ENCODE measurements at regions not wholly inside any gene's neighbourhood (a gene's known extent, or its start where the extent isn't known, plus 50 kb on each side); places are given as distances from the start of the nearest gene placed in this dataset.

GRCh38 chr5:5929291-5930020, 448.9 kb downstream of the MED10 start:
- H3K4me1 ChIP-seq = no peaks in the 10 kb centered on the region
- no peaks in the 10 kb centered on the region for H3K9me3 ChIP-seq
- H3K27me3 ChIP-seq = peaks cover 0 to 4% (median 0%) of the 10 kb centered on the region in 9 donors
- no peak overlapping the region for H3K27ac ChIP-seq
- intact Hi-C loops (cut with DNase I) = no loop called here
- no peak overlapping the region for H3K4me3 ChIP-seq
- no peak for DNase-seq
- no peaks in the 10 kb centered on the region for H3K36me3 ChIP-seq
- ATAC-seq = no peak
- 53 to 57% (median 55%) methylated on average over 7 of the region's 7 CpGs for WGBS, 4 donors
- no peak for TF ChIP-seq POLR2A (IDR thresholded peaks at IDR 0.05)

GRCh38 chr5:5925191-5925590, 453.2 kb downstream of the MED10 start:
- TF ChIP-seq CTCF (IDR thresholded peaks at IDR 0.05) = no peak
- no peak for TF ChIP-seq POLR2A (IDR thresholded peaks at IDR 0.05)
- H3K4me3 ChIP-seq = no peak overlapping the region
- ATAC-seq (no peak), DNase-seq (no peak)
- no peaks in the 10 kb centered on the region for H3K4me1 ChIP-seq
- H3K27ac ChIP-seq = no peak overlapping the region
- H3K27me3 ChIP-seq = peaks cover 0 to 4% (median 0%) of the 10 kb centered on the region in 9 donors
- no peaks in the 10 kb centered on the region for H3K9me3 ChIP-seq
- intact Hi-C loops (cut with DNase I) = no loop called here
- 80 to 88% (median 84%) methylated on average over 7 of the region's 7 CpGs for WGBS, 4 donors
- H3K36me3 ChIP-seq = no peaks in the 10 kb centered on the region

GRCh38 chr5:5919411-5919810, 458.9 kb downstream of the MED10 start:
- Histone ChIP-seq H3K4me3 (no peak overlapping the region), H3K9me3 (no peaks in the 10 kb centered on the region), H3K27ac (no peak overlapping the region), H3K4me1 (no peaks in the 10 kb centered on the region), H3K27me3 (no peaks in the 10 kb centered on the region), H3K36me3 (no peaks in the 10 kb centered on the region)
- TF ChIP-seq POLR2A (IDR thresholded peaks at IDR 0.05) (no peak), CTCF (IDR thresholded peaks at IDR 0.05) (no peak)
- DNase-seq (no peak), ATAC-seq (no peak)
- 52 to 60% (median 58%) methylated on average over 2 of the region's 2 CpGs for WGBS, 4 donors
- intact Hi-C loops (cut with DNase I) = no loop called here

- 75 to 79% (median 76%) methylated on average over 3 of the region's 3 CpGs for WGBS, 4 donors
- no peak for DNase-seq
- TF ChIP-seq POLR2A (IDR thresholded peaks at IDR 0.05) = no peak
- TF ChIP-seq CTCF (IDR thresholded peaks at IDR 0.05) = no peak
These were observed 471.6 kb downstream of the MED10 start for GRCh38 chr5:5906778-5907177.

GRCh38 chr5:5905186-5905585, 473.2 kb downstream of the MED10 start:
- ATAC-seq (no peak), DNase-seq (no peak)
- H3K36me3 ChIP-seq = no peaks in the 10 kb centered on the region
- H3K27ac ChIP-seq = no peak overlapping the region
- TF ChIP-seq CTCF (IDR thresholded peaks at IDR 0.05) = no peak
- no peak for TF ChIP-seq POLR2A (IDR thresholded peaks at IDR 0.05)
- WGBS, 4 donors = 52 to 77% (median 64%) methylated on average over 2 of the region's 2 CpGs
- H3K4me1 ChIP-seq = no peaks in the 10 kb centered on the region
- no peak overlapping the region for H3K4me3 ChIP-seq
- no peaks in the 10 kb centered on the region for H3K9me3 ChIP-seq
- intact Hi-C loops (cut with DNase I) = no loop called here
- H3K27me3 ChIP-seq = peaks cover 0 to 4% (median 0%) of the 10 kb centered on the region in 9 donors

More at GRCh38 chr5:5906778-5907177, 471.6 kb downstream of the MED10 start:
- no peak for ATAC-seq
- intact Hi-C loops (cut with DNase I) = no loop called here
- no peak overlapping the region for H3K27ac ChIP-seq
- H3K36me3 ChIP-seq = no peaks in the 10 kb centered on the region
- no peak overlapping the region for H3K4me3 ChIP-seq
- no peaks in the 10 kb centered on the region for H3K9me3 ChIP-seq
- H3K4me1 ChIP-seq = no peaks in the 10 kb centered on the region
- peaks cover 0 to 4% (median 0%) of the 10 kb centered on the region in 9 donors for H3K27me3 ChIP-seq

Data from heart left ventricle (tissue), 16 donors.